Neural cell (in vitro differentiated cells): ENCODE measurements at regions not wholly inside any gene's neighbourhood (a gene's known extent, or its start where the extent isn't known, plus 50 kb on each side); places are given as distances from the start of the nearest gene placed in this dataset.

Experiments used
- H2AFZ ChIP-seq: fragments of 200-600, 300-800 bp; sonication (generic), shearing (Covaris generic); 2 replicates; pipeline ENCODE4 v1.6.0; 2014; ENCODE audit warnings: low read depth, mild to moderate bottlenecking, antibody characterized with exemption, low read length, moderate library complexity
- H3F3A ChIP-seq: fragments of 200-600 bp; shearing (Covaris generic); 2 replicates; pipeline ENCODE4 v1.6.1; 2016; ENCODE audit warnings: mild to moderate bottlenecking, moderate library complexity, mixed read lengths, antibody characterized with exemption, low read length; ENCODE audit not compliant: insufficient read depth, poor library complexity, severe bottlenecking
- H3K27ac ChIP-seq: fragments of 200-600, 300-800 bp; sonication (generic), shearing (Covaris generic); 2 replicates; pipeline ENCODE4 v1.5.1; 2014; ENCODE audit warnings: mild to moderate bottlenecking, low read length, moderate library complexity
- H3K27me3 ChIP-seq: fragments of 300-800, 200-600 bp; sonication (generic), shearing (Covaris generic); 2 replicates; pipeline ENCODE4 v1.6.0; 2014; ENCODE audit warnings: mild to moderate bottlenecking, low read depth, low read length, moderate library complexity; ENCODE audit not compliant: insufficient read depth
- H3K36me3 ChIP-seq: fragments of 300-800, 200-600 bp; sonication (generic), shearing (Covaris generic); 2 replicates; pipeline ENCODE4 v1.5.1; 2014; ENCODE audit warnings: mild to moderate bottlenecking, antibody characterized with exemption, low read length, moderate library complexity; ENCODE audit not compliant: insufficient read depth
- H3K4me2 ChIP-seq: fragments of 300-800, 200-600 bp; sonication (generic), shearing (Covaris generic); 2 replicates; pipeline ENCODE4 v1.6.0; 2014; ENCODE audit warnings: mild to moderate bottlenecking, low read length
- H3K4me3 ChIP-seq: fragments of 300-800, 200-600 bp; sonication (generic), shearing (Covaris generic); 2 replicates; pipeline ENCODE4 v1.5.1; 2014; ENCODE audit warnings: mild to moderate bottlenecking, low read length, moderate library complexity
- H3K79me2 ChIP-seq: fragments of 200-600 bp; shearing (Covaris generic); replicated peaks from 2 replicates; pipeline ENCODE4 v1.6.0; 2014; ENCODE audit warnings: mild to moderate bottlenecking, low read length, moderate library complexity; ENCODE audit not compliant: insufficient read depth
- H3K9ac ChIP-seq: fragments of 300-800, 200-600 bp; sonication (generic), shearing (Covaris generic); 2 replicates; pipeline ENCODE4 v1.6.1; 2016; ENCODE audit warnings: mild to moderate bottlenecking, low read length, mixed read lengths
- H3K9me2 ChIP-seq: fragments of 200-600 bp; shearing (Covaris generic); 2 replicates; pipeline ENCODE4 v1.6.1; 2016; ENCODE audit warnings: mild to moderate bottlenecking, low read length, mixed read lengths; ENCODE audit not compliant: insufficient read depth
- H3K9me3 ChIP-seq: fragments of 200-600, 300-800 bp; sonication (generic), shearing (Covaris generic); 2 replicates; pipeline ENCODE4 v1.6.1; 2016; ENCODE audit warnings: mild to moderate bottlenecking, mixed run types, low read length, moderate library complexity, mixed read lengths
- H4K20me1 ChIP-seq: fragments of 200-600 bp; shearing (Covaris generic); 2 replicates; pipeline ENCODE4 v1.6.1; 2016; ENCODE audit warnings: mild to moderate bottlenecking, mixed run types; ENCODE audit not compliant: insufficient read depth
- EP300 ChIP-seq: fragments of 450-650 bp; conservative IDR thresholded peaks from 2 replicates; pipeline ENCODE4 v1.6.1; 2014; ENCODE audit warnings: antibody characterized with exemption, mild to moderate bottlenecking, moderate library complexity; ENCODE audit not compliant: poor library complexity, severe bottlenecking
- EZH2 ChIP-seq: fragments of 200-600, 300-800 bp; shearing (Covaris generic), sonication (generic); IDR thresholded peaks from 2 replicates; pipeline ENCODE4 v1.6.1; 2014; ENCODE audit warnings: antibody characterized with exemption, low read length, borderline replicate concordance, mild to moderate bottlenecking; ENCODE audit not compliant: insufficient read depth, poor library complexity, severe bottlenecking
- MXI1 ChIP-seq: fragments of 450-650 bp; conservative IDR thresholded peaks from 2 replicates; pipeline ENCODE4 v1.6.1; 2014; ENCODE audit warnings: antibody characterized with exemption, mild to moderate bottlenecking; ENCODE audit not compliant: poor library complexity, severe bottlenecking
- POLR2AphosphoS5 ChIP-seq: IDR thresholded peaks from 2 replicates; pipeline ENCODE4 v1.6.1; 2012
- RAD21 ChIP-seq: fragments of 450-650 bp; conservative IDR thresholded peaks from 2 replicates; pipeline ENCODE4 v1.6.1; 2014; ENCODE audit warnings: antibody characterized with exemption, mild to moderate bottlenecking, moderate library complexity
- SMC3 ChIP-seq: fragments of 450-650 bp; conservative IDR thresholded peaks from 2 replicates; pipeline ENCODE4 v1.6.1; 2014; ENCODE audit warnings: antibody characterized with exemption, mild to moderate bottlenecking, moderate library complexity; ENCODE audit not compliant: poor library complexity
- TAF1 ChIP-seq: IDR thresholded peaks from 2 replicates; pipeline ENCODE4 v1.6.1; 2012; ENCODE audit warnings: low read depth
- TF ChIP-seq, protein P1 (sequence below): fragments of 450-650 bp; IDR thresholded peaks from 2 replicates; pipeline ENCODE4 v1.5.1; 2014; ENCODE audit warnings: antibody characterized with exemption, mild to moderate bottlenecking, moderate library complexity; ENCODE audit not compliant: poor library complexity, severe bottlenecking
- TF ChIP-seq, protein P2 (sequence below): IDR thresholded peaks from 2 replicates; pipeline ENCODE4 v1.6.1; 2012; ENCODE audit warnings: borderline replicate concordance

DNA sequence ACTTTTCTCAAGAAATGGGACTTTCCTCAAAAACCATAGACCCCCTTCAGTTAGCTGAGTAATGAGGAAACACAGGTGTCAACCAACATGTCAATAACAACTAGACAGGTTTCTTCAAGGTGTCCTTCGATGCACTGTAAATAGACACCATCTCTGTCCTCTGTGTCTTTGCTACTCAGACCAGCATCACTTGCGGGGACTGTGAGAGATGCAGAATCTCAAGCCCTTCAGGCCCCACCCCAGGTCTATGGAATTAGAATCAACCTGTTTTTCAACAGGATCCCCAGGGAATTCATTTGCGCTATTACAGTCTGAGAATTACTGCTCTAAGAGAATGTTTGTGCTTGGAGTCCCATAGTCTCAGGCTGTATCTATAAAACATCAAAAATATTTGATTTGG lies 469.9 kb downstream of the COG6 start:
- H3K4me2 ChIP-seq: no peak overlapping the region
- H3K9me3 ChIP-seq: no peaks in the 10 kb centered on the region
- H3K27ac ChIP-seq: no peak overlapping the region
- no peaks in the 10 kb centered on the region for H3K9me2 ChIP-seq
- no peaks in the 10 kb centered on the region for H3K36me3 ChIP-seq
- TF ChIP-seq, protein P1, sequence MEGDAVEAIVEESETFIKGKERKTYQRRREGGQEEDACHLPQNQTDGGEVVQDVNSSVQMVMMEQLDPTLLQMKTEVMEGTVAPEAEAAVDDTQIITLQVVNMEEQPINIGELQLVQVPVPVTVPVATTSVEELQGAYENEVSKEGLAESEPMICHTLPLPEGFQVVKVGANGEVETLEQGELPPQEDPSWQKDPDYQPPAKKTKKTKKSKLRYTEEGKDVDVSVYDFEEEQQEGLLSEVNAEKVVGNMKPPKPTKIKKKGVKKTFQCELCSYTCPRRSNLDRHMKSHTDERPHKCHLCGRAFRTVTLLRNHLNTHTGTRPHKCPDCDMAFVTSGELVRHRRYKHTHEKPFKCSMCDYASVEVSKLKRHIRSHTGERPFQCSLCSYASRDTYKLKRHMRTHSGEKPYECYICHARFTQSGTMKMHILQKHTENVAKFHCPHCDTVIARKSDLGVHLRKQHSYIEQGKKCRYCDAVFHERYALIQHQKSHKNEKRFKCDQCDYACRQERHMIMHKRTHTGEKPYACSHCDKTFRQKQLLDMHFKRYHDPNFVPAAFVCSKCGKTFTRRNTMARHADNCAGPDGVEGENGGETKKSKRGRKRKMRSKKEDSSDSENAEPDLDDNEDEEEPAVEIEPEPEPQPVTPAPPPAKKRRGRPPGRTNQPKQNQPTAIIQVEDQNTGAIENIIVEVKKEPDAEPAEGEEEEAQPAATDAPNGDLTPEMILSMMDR: no peak
- no peak for TF ChIP-seq EZH2
- TF ChIP-seq, protein P2, sequence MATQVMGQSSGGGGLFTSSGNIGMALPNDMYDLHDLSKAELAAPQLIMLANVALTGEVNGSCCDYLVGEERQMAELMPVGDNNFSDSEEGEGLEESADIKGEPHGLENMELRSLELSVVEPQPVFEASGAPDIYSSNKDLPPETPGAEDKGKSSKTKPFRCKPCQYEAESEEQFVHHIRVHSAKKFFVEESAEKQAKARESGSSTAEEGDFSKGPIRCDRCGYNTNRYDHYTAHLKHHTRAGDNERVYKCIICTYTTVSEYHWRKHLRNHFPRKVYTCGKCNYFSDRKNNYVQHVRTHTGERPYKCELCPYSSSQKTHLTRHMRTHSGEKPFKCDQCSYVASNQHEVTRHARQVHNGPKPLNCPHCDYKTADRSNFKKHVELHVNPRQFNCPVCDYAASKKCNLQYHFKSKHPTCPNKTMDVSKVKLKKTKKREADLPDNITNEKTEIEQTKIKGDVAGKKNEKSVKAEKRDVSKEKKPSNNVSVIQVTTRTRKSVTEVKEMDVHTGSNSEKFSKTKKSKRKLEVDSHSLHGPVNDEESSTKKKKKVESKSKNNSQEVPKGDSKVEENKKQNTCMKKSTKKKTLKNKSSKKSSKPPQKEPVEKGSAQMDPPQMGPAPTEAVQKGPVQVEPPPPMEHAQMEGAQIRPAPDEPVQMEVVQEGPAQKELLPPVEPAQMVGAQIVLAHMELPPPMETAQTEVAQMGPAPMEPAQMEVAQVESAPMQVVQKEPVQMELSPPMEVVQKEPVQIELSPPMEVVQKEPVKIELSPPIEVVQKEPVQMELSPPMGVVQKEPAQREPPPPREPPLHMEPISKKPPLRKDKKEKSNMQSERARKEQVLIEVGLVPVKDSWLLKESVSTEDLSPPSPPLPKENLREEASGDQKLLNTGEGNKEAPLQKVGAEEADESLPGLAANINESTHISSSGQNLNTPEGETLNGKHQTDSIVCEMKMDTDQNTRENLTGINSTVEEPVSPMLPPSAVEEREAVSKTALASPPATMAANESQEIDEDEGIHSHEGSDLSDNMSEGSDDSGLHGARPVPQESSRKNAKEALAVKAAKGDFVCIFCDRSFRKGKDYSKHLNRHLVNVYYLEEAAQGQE: no peak
- TF ChIP-seq TAF1: no peak
- TF ChIP-seq POLR2AphosphoS5: no peak
- TF ChIP-seq SMC3: no peak
- TF ChIP-seq RAD21: no peak
- no peak for TF ChIP-seq MXI1
- no peak for TF ChIP-seq EP300
- no peak overlapping the region for H3K9ac ChIP-seq
- H2AFZ ChIP-seq: no peak overlapping the region
- no peaks in the 10 kb centered on the region for H3K79me2 ChIP-seq
- H4K20me1 ChIP-seq: no peaks in the 10 kb centered on the region
- H3K27me3 ChIP-seq: no peaks in the 10 kb centered on the region
- H3K4me3 ChIP-seq: no peak overlapping the region
- H3F3A ChIP-seq: peaks cover 9% of the 10 kb centered on the region

DNA sequence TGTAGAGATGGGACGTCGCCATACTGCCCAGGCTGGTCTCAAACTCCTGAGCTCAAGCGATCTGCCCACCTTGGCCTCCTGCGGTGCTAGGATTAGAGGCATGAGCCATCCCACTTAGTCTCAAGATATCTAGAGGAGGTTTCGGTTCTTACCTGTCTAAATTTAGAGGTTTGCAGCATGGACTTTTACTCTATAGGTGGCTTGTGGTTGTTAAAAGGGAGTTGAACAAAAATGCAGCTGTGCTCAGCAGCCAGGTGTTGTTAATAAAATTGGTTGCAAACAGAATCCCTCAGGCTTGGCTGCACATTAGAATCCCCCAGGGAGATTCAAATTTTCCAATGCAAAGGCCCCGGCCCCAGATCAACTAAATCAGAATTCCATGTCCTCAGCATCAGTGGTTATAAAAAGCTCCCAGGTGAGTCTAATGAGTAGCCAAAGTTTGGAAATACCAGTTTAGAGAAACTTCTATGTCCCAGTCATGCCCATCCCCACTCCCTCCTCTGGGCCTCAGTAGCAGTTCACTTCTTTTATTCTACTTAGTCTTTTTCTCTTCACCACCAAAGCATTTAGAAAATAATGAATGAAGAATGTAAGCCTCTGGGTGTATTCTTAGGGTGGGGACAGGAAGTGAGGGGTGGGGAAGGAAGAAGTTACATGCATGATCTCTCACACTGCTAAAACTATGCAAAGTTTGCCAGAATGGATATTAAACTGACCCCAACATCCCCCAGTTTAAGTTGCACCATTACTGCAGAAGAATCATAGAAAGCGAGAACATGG lies 471.0 kb downstream of the COG6 start:
- Histone ChIP-seq H2AFZ (no peak overlapping the region), H3K79me2 (no peaks in the 10 kb centered on the region), H3K4me3 (no peak overlapping the region), H3K36me3 (no peaks in the 10 kb centered on the region), H3K27ac (no peak overlapping the region), H3K9me2 (no peaks in the 10 kb centered on the region), H3K4me2 (no peak overlapping the region), H3K9me3 (no peaks in the 10 kb centered on the region), H3K9ac (no peak overlapping the region), H3K27me3 (no peaks in the 10 kb centered on the region), H4K20me1 (no peaks in the 10 kb centered on the region), H3F3A (peaks cover 9% of the 10 kb centered on the region)
- TF ChIP-seq TAF1 (no peak), EZH2 (no peak), SMC3 (no peak), MXI1 (no peak), POLR2AphosphoS5 (no peak), EP300 (no peak), RAD21 (no peak)
- TF ChIP-seq, protein P2: no peak
- TF ChIP-seq, protein P1: no peak
